ENCODE measurements at regions not wholly inside any gene's neighbourhood (a gene's known extent, or its start where the extent isn't known, plus 50 kb on each side); places are given as distances from the start of the nearest gene placed in this dataset.

- no peak for TF ChIP-seq CTCF (IDR thresholded peaks at IDR 0.05)
- no peak for TF ChIP-seq EZH2 (IDR thresholded peaks at IDR 0.05)
These were observed 768.5 kb downstream of the TRIB2 start for GRCh38 chr2:13485256-13485655.
